GM08714 (cell line): ENCODE measurements at regions not wholly inside any gene's neighbourhood (a gene's known extent, or its start where the extent isn't known, plus 50 kb on each side); places are given as distances from the start of the nearest gene placed in this dataset.
"Not testable (repeated sequence)": the region's sequence is repeated elsewhere in the genome, so short reads cannot be mapped to it uniquely, and the experiment has no call there.

ENCODE experiments used
- H3K4me3 ChIP-seq: fragments of 200-500 bp; sonication (Bioruptor generic); 2 replicates; pipeline ENCODE4 v1.5.1; 2014; ENCODE audit warnings: mild to moderate bottlenecking, low read length, inconsistent platforms
- ZNF274 ChIP-seq: IDR thresholded peaks from 2 replicates; pipeline ENCODE4 v1.6.1; 2012; ENCODE audit warnings: mild to moderate bottlenecking, low read depth, low read length

DNA sequence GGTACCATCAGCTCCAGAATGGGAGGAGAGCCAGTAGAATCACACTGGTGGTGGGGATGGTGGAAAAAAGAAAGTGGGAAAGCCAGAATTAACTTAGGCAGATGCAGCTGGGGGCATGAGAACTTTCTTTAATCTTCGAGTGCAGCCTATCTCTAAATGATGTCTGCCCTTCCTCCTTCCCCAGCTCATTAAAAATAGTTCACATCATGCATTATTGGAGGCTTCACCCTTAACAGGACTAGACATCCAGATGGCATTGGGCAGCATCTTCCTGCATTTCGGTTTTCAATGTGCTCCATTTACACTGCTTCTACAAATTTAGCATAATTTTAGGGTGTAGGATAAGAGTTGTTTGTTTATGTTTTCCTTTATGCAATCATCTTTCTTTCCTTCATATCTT, 272.8 kb downstream of the COG6 start:
- TF ChIP-seq ZNF274, result no peak
- H3K4me3 ChIP-seq, result no peak overlapping the region

DNA sequence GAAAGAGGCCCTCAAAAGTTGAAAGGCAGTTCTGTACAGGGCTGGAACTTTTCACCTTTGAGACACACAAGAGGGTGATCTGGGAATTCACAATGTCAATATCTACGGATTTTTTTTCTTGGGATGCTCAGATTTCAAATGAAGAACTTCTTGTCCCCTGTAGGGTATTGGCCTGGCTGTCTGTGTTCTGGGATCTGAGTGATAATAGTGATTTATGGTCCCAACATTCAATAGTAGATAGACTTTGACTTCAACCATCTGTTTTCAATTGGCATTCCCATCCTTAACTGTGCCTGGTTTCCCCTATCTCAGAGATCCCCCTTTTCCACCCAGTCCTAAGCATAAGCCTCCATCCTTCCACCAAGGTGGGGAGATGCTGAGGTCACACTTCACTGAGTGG, 274.1 kb downstream of the COG6 start:
- no peak overlapping the region for H3K4me3 ChIP-seq
- no peak for TF ChIP-seq ZNF274

DNA sequence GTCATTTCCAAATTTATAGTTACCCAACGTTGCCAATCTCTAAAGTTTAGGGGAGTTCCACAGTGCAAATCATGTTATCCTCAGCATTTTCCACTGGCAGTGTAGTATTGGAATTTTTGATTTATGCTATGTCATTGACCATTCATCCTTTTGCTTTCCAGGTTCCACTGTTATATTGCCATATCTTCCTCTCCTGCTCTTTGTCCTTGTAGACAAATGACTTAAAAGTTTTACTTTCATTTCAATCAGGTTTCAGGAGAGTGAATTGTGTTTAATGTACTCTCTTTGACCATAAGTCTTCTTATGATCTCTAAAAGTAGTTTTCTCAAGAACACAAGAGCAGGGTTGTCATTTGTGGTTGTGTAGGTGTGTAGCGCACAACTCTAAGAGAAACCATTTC, 274.6 kb downstream of the COG6 start:
- no peak overlapping the region for H3K4me3 ChIP-seq
- TF ChIP-seq ZNF274, result no peak

DNA sequence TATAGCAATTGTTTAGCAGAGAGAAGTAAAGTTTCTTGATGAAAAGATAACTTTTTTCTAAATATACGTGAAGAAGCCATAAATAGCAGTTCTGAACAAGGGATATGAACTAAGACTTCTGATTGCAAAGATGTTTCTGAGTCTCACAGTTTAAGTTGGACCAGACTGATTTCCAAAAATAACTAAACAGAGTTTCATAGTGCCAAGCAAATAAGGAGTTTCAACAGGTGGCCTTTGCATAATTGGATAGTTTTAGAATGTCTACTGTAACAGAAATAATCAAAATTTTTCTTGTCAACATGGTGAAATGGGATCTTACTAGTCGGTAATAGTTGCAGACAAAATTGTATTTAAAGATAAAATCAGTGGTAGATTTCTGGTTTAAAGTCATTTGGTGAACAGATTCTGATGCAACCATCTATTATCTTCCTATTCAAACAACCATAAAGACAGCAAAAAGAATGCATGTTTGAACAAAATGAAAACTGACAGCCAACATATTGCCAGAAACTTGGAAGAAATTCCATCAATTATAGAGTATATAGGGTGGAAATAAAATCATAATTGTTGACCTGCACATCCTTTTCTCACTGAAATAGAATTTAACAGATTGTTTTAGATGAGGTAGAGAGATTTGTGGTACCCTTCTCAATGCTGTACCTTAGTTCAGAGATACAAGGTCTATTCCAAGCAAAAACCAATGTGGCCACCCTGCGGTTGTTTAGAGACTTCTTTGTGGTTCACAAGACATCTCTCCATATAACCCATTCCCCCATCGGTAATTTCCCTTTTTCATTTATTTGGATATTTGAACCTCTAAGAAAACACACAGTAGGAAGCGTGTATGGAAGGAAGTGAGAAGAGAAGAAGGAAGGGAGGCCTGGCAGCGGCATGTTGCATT, 275.3 kb downstream of the COG6 start:
- no peak overlapping the region for H3K4me3 ChIP-seq
- no peak for TF ChIP-seq ZNF274

DNA sequence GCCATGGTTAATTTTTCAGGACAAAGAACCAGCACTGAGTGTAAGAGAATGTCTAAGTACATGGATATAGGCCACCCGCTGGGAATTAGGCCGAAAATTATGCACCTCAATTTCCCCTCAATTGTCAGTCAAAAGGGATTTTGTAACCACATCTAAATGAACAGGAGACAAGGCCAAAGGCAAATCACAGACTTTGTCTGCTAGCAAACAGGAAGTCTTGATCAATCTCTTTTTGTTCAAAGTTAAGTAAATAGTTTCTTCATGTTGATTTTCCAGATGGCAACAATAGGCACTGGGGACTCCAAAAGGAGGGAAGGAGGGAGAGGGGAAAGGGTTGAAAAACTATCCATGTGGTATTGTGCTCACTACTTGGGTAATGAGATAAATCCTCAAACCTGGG, 276.0 kb downstream of the COG6 start:
- TF ChIP-seq ZNF274, result no peak
- no peak overlapping the region for H3K4me3 ChIP-seq

DNA sequence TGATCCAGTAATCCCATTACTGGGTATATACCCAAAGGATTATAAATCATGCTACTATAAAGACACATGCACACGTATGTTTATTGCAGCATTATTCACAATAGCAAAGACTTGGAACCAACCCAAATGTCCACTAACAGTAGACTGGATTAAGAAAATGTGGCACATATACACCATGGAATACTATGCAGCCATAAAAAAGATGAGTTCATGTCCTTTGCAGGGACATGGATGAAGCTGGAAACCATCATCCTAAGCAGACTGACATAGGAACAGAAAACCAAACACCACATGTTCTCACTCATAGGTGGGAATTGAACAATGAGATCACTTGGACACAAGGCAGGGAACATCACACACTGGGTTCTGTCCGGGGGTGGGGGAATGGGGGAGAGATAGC, 277.1 kb downstream of the COG6 start:
- H3K4me3 ChIP-seq, result not testable (repeated sequence)

DNA sequence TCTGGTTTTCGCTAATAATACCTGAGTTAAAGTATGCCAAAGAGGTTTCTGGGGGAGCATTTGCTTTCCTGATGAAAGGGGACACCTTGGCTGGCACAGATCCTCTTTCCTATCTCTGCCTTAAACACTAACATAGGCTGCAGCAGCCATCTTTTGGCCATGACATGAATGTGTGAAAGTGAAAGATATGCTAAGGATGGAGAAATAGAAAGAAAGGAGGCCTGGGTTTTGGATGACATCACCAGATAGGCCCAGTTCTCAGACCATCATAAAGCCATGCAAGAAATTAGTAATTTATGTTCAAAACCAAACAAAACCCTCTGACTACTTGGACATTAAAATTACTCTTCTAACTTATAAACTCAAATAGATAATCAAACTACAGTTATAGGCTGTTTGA, 279.7 kb downstream of the COG6 start:
- no peak for TF ChIP-seq ZNF274
- no peak overlapping the region for H3K4me3 ChIP-seq

DNA sequence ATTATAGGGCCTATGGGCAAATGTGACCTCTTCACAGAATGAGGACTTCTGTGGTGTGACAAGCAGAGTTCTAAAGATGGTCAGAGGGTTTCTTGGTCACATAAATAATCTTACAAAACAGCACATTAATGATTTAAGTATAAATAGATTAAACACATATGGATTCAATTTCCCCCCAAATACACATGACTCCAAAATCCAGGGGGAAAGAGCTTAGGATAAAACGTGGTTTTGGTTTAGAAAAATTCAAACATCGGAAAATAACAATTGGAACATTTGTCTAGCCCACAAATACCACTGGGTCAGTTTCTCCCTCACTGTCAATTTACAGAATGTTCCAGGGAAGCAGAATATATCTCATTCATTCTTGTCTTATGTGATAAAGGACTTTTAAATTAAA, 283.1 kb downstream of the COG6 start:
- H3K4me3 ChIP-seq, result no peak overlapping the region
- TF ChIP-seq ZNF274, result no peak

DNA sequence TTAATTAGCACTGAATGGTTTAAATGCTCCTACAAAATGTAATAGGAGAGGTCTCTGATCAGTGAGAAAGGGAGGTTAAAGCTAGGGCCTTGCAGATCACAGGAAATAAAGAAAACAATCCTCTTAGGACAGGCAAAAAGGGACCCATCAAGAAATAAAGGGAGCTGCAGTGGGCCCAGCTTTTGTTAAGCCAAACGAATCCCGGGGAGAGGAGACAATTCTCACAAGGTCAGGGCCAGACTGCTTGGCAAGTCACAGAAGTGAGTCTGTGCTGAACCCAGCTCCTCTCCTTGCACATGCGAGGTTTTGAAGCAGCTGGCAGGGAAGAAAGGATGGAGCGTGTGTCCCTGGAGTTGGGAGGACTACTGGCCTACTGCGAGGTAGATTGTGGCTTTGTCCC, 285.8 kb downstream of the COG6 start:
- no peak for TF ChIP-seq ZNF274
- H3K4me3 ChIP-seq, result no peak overlapping the region

DNA sequence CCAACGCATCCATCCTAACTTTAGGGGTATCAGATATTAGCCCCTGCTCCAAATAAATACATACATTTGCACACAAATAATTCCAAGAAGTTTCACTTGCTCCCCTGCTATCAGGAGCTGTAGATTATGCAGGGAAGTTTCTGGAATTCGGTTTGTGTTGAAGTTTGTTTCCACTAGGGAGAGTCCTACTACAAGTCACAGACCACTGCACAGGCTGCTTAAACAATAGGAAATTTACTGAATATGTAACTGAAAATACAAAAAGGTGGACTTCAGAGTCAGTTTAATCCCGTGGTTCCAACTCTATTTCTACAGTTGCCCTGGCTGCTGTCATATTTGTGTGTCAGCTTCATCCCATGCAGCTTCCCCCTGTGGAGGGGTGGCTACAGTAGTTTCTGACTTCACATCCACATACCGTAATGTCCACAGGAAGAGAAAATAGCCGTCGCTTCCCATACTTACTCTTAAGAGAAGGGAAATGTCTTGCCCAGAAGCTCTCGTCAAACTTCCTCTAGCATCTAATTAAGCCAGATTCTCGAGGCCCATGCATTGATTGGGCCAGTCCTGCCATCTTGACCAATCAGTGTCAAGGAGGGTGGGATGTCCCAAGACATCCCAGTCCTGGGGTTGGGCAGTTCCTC, 286.6 kb downstream of the COG6 start:
- TF ChIP-seq ZNF274, result no peak
- no peak overlapping the region for H3K4me3 ChIP-seq

DNA sequence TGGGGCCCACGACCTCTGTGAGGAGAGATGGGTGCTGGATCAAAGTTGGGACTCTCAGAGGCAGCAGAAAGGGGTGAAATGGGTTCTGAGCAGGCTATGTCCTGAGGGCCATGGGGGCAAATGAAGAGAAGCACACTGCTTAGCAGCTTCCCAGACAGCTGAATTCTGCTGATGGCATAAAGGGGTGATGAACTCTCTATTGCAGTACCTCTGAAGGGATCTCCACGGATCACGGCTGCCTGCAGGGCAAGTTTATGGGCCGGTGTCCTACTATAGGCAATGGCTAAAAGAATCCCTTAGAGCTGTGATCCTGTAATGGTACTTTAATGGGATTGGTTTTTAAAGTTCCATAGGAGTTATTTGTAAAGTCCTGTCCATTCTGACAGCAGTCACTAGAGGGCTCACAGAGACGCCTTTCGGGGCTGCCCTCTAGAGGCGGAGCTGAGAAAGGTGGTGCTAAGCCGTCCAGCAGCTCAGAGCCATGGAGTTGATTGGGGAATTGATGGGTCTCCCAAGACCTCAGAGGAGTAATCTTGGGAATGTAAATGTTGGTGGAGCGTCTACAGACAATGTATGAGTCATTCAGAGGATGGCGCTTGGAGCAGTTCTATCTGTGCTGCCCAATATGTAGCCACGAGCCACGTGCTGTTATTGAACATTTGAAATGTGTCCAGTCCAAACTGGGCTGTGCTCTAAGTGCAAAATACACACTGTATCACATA, 287.3 kb downstream of the COG6 start:
- H3K4me3 ChIP-seq, result no peak overlapping the region
- TF ChIP-seq ZNF274, result no peak

DNA sequence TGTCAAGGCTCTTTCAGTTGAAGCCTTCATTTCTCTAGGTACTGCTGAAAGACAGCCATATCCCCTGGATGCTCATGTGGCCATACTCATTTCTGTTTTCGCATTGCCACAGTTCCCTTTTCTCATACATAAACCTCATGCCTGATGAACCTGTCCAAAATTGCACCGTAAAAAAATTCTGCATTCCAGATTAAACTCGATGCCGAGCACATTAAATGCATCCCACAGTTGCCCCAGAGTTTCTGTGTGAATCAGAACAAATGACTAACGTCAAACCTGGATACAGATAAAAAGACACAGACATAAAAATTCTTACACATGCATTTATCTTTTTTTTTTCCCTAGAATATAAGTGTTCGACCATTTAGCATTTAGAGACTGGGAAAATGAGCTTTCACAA, 288.2 kb downstream of the COG6 start:
- H3K4me3 ChIP-seq, result no peak overlapping the region
- no peak for TF ChIP-seq ZNF274

DNA sequence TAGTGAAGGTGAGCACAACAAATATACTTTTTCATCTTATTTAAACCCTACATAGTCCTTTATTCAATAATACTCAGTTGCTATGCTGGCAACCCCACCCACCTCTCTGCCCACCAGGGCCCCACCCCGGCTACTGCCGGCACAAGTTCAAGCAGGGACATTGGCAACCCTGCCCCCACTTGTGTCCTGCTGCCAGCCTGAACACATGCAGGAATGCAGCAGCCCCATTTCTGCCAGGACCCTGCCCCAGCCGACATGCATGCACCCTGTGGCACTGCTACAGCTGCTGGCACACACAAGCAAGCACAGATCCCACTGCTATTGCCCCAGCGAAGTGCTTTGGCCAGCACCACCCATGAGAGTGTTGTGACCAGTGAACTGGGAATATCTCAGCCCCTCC, 289.8 kb downstream of the COG6 start:
- H3K4me3 ChIP-seq, result no peak overlapping the region
- no peak for TF ChIP-seq ZNF274

DNA sequence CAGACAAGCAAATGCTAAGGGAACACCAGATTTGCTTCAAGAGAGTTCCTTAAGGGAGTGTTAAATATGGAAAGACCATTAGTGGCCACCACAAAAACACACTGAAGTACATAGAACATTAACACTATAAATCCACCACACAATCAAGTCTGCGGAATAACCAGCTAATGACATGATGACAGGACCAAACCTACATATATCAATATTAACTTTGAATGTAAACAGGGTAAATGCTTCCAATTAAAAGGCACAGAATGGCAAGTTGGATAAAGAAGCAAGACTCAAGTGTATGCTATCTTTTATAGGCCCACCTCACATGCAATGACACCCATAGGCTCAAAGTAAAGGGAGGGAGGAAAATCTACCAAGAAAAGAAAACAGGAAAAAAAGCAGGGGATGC, 291.3 kb downstream of the COG6 start:
- no peak for TF ChIP-seq ZNF274
- H3K4me3 ChIP-seq, result no peak overlapping the region

DNA sequence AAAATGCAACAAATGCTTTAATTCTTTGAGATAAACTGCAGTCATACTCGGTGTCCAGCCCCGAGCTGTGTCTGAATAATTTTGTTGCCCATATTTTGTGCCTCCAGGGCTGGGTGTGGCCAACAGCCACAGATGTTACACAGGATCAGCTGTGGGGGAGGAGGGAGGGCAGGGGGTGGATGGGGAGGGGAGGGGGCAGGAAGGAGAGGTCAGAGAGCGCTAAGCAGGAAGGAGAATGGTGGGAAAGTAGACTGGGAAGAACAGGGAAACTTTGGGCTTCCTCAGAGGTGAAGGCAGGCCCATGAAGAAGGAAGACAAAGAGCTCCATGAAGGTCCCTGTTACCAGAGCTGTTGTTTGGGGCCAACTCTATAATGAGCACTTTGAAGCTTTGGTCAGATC, 295.8 kb downstream of the COG6 start:
- no peak for TF ChIP-seq ZNF274

More for the DNA sequence above, 295.8 kb downstream of the COG6 start:
- no peak overlapping the region for H3K4me3 ChIP-seq
